Upper lobe of left lung (tissue), 4 donors: ENCODE measurements at regions not wholly inside any gene's neighbourhood (a gene's known extent, or its start where the extent isn't known, plus 50 kb on each side); places are given as distances from the start of the nearest gene placed in this dataset.

Experiments used
- CTCF ChIP-seq, 6 experiments: fragments of 450-650 bp in 4 of 6; fragments of 200-600 bp in 2 of 6; sonication (generic) in 2 of 6; IDR thresholded peaks; one replicate each; pipeline ENCODE4 v1.5.1; 2016 to 2019; ENCODE audit warnings: antibody characterized with exemption in 6 of 6
- POLR2AphosphoS5 ChIP-seq, 2 donors: sonication (generic); formaldehyde crosslinking; IDR thresholded peaks; one replicate each; pipeline ENCODE4 v1.5.1; 2017; ENCODE audit warnings: antibody characterized with exemption in 2 of 2

- TF ChIP-seq CTCF (IDR thresholded peaks at IDR 0.05) = no peak
- no peak for TF ChIP-seq POLR2AphosphoS5 (IDR thresholded peaks at IDR 0.05)
Observed at GRCh38 chr2:62369541-62370202, 136.3 kb downstream of the TMEM17 start.
